GM21737 (cell line): ENCODE measurements at regions not wholly inside any gene's neighbourhood (a gene's known extent, or its start where the extent isn't known, plus 50 kb on each side); places are given as distances from the start of the nearest gene placed in this dataset.
"Not testable (repeated sequence)": the region's sequence is repeated elsewhere in the genome, so short reads cannot be mapped to it uniquely, and the experiment has no call there.

ENCODE experiments used
- ATAC-seq: cut with Tn5 transposase; IDR thresholded peaks from one replicate; pipeline ENCODE4 v1.9.1; 2021; ENCODE audit warnings: mild to moderate bottlenecking, moderate library complexity; ENCODE audit not compliant: unreplicated experiment

DNA sequence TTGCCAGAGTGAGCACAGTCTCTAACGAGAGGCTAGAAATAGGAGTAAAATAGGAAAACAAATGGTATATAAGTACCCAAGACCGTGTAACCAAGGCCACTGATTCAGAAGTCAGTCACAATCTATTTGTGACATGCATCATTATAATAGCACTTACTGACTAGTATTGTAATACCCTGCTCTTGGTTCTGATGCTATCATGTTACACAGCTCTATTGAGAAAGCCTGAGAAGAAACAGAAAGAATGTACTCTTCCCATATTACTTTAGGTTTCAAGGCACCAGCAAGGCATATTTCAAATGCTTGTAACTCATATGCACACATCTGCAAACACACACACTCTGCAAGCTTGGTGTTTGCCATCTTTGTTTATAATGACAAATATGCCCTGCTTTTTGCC lies 746.4 kb downstream of the SLC4A3 start:
- ATAC-seq, result no peak

- ATAC-seq, result no peak
Measured at GRCh38 chr2:220374282-220374681, 746.9 kb downstream of the SLC4A3 start.

DNA sequence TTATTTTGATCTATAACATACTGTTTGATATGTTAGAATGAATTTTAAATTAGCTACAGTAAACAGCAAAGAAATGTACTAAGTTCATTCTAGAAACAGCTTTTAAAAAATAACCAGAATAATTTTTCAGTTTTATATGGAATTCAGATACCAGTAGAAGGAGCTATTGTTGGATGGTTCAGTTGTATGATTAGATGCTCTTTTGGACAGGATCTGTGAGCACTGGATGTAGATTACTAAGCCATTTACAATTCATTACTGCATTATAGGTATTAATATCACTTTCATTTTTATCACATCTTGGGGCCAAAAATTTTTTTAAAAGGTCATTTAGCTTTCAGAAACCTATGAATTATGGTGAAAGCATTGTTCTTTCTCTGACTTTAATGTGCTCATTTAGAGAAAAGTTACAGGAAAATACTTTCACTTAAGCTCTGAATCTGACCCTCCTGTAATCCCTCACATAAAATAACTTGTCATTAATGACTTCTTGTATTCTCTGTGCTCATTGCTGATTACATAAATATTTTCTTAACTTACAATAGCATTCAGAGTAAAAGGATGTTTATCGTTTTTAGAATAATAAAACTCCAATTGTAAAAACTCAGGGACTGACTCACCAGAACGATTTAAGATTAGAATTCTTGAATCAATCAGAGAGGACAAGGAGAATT lies 750.2 kb downstream of the SLC4A3 start:
- no peak for ATAC-seq

DNA sequence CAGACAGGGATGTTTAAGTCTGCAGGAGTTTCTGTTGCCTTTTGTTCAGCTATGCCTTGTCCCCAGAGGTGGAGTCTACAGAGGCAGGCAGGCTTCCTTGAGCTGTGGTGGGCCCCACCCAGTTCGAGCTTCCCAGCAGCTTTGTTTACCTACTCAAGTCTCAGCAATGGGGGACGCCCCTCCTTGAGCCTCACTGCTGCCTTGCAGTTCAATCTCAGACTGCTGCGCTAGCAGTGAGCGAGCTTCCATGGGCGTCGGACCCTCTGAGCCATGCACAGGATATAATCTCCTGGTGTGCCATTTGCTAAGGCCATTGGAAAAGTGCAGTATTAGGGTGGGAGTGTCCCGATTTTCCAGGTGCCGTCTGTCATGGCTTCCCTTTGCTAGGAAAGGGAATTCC lies 760.3 kb downstream of the SLC4A3 start:
- not testable (repeated sequence) for ATAC-seq

DNA sequence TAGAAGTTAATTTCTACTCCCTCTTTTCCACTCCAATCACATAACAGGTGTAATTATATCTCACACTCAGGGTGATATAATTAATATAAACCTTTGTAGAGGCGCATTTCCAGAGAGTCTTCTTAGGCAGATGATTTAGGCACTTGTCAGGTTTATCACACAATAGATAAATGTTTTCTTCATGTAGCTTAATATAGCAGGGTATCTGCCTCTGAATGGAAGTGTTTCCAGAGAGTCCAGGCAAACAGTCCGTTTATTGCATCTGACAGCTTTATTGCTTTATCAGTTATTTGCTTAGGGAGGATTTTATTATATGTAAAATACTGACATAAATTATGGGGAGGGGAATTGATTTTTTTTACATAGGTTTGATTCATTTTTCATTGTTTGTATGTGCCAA lies 766.3 kb downstream of the SLC4A3 start:
- ATAC-seq, result no peak

DNA sequence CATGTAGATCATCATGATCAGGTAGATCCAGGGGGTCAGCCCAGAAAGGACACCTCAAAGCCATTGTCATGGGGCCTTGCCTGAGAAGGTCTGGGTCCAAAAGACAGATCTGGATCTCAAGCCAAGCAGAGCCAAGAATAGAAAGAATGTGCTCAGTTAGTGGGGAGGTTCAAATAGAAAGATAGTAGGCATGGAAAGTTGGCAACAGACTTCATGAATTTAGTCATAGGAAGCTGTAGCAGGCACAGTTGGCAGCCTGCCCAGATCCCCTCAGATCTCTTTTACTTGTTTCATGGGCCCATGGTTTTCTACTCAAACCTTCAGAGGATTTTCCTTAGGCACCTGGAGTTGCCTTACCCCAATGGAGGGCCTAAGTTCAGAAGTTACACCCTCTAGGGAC lies 767.0 kb downstream of the SLC4A3 start:
- ATAC-seq, result no peak

DNA sequence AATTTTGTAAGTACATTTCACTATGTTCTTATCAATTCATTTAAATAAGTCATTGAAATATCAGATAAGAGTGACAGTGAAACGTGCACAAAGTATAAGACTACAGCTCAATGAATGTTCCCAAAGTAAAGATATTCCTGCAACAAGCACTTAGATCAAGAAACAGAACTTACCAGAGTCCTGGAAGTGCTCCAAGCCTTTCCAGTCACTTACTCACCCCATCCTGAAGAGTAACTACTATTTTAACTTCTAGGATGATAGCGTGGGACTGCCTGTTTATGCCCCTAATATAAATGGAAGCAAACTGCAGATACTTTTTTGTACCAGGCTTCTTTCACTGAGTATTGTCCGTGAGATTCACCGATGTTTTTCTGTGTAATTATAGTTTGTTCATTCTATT lies 768.9 kb downstream of the SLC4A3 start:
- ATAC-seq, result no peak

- no peak for ATAC-seq
Measured at GRCh38 chr2:220410296-220410695, 782.9 kb downstream of the SLC4A3 start.

DNA sequence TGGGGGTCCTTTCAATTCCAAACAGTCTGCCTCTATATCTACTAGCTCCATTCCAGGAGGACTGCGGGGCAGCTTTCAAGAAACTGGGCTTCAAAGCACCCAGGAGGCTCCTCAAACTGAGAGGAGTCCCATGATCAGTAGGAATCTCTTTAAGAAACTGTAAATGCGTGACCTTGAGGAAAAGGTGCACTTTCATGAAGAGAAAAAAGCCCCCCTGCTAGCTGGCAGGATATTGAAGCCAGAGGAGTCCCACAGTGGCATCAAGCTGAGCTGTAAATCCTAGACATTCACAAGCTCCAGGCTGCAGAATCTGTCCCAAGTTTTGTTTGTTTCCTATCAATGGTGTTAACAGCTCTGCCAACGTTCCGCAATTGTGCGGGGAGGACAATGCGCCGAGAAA lies 790.1 kb downstream of the SLC4A3 start:
- ATAC-seq, result no peak

DNA sequence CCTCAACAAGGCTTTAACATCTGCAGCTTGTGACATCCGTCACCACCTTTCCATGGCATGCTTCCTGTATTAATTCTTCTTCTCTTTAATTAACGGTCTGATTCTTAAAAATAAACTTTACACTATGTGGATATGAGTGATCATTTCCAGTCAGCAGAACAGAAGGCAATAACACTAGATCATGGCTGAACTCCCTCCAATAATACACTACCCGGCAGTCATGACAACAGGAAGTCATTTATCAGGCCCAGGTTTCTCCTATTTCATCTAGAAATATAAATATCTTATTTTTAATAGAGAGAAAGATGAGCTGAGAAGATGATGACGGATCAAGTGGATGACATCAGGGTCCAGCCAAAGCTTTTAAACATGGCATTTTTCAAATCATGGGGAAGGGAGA lies 792.2 kb downstream of the SLC4A3 start:
- ATAC-seq, result no peak

GRCh38 chr2:220420820-220421219 lies 793.4 kb downstream of the SLC4A3 start:
- ATAC-seq, result no peak

GRCh38 chr2:220422676-220423075 lies 795.2 kb downstream of the SLC4A3 start:
- no peak for ATAC-seq

DNA sequence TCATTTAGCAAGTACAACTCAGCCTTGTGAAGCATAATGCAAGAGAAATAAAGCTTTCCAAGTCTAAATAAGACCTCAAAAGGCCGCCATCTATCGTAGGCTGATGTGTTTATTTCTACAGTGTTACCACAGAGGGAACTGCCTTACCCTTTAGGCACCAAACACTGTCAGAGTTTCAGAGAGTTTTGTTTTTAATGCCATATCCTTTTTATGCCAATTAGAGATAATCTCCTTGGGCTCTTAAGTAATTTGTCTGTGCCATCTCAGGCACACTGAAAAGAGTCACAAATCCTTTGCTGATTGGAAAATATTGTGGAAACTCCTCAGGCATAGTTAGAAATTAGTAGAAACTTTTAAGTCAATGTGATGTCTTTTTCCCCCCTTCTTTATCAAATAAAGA lies 797.1 kb downstream of the SLC4A3 start:
- no peak for ATAC-seq

DNA sequence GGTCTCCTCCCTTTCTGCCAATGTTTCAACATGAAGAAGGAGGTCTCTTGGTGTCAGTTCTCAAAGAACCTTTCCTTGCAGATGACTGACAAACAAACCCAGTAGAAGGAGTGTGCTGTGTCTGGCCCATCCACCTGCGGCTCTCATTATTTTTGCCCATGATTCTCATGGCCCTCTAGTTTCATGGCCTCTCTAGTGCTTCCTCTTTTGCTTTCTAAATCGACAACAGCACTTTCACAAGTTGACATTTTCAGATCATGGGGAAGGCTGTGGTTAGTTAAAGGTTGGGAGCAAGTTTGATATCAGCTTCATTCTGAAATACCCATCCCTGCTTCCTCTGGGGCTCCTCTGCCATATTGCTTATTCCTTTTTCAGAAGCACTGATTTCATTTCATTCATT lies 805.2 kb downstream of the SLC4A3 start:
- no peak for ATAC-seq

DNA sequence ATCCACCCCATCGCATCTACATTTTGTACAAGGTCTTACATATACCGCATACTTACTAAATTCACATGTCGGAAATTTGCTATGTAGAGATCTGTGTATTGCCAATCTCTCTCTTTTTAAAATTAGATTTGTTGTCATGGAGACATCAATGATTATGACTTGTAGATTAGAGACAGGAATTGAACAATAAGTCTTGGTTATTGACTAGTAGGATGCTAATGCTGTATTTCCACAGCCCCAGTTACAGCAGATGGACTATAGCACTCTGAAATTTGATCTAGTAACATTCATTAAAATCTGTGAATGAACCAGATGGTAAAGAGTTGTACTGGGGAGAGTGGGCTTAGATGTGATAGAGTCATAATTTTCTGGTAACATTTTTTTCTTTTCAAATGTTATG lies 805.7 kb downstream of the SLC4A3 start:
- ATAC-seq, result no peak

GRCh38 chr2:220434385-220434784 lies 807.0 kb downstream of the SLC4A3 start:
- ATAC-seq, result no peak

GRCh38 chr2:220437938-220438337 lies 810.5 kb downstream of the SLC4A3 start:
- ATAC-seq, result no peak

GRCh38 chr2:220440731-220441130 lies 813.3 kb downstream of the SLC4A3 start:
- no peak for ATAC-seq

DNA sequence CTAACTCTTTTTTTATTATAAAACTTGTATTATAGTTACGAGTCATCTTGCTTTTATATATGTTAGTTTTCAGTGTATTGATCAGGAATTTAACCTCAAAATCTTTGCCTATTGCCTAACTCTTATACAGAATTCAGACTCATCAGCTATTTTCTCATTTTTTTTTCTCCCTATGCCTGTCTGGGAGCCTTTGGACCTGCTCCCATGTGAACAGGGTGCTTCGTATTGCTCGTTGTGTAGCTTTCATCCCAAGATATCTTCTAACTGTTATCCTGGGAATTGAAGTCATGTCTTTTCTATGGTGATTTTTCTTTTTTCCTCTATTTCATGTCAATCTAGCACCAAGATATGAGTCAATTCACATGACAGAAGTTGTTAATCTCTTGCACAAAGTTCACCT lies 814.0 kb downstream of the SLC4A3 start:
- ATAC-seq, result no peak

DNA sequence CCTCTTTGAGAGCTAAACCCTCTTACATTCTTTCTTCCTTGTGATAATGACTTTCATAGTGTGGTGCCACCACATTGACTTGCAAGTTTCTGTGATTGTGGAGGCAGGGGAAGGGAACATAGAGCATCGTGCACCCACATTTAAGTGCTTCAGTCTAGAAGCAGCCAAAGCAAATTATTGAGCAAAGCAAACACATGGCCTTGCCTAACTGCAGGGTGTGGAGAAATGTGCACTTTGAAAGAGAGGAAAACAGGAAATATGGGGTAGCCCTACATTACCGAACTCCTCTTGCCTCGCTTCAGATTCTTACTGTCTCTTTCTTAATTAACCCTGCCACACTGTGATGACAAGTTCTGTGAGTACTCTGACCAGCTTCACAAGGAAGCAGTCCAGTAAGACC lies 814.6 kb downstream of the SLC4A3 start:
- no peak for ATAC-seq

GRCh38 chr2:220445429-220446105 lies 818.1 kb downstream of the SLC4A3 start:
- ATAC-seq, result no peak

- no peak for ATAC-seq
Measured at GRCh38 chr2:220446106-220446712, 818.8 kb downstream of the SLC4A3 start.
